ENCODE measurements at regions not wholly inside any gene's neighbourhood (a gene's known extent, or its start where the extent isn't known, plus 50 kb on each side); places are given as distances from the start of the nearest gene placed in this dataset.
A peak's percentile ranks its signal among the peaks of the same experiment; 100 is the strongest.
"Not testable (repeated sequence)": the region's sequence is repeated elsewhere in the genome, so short reads cannot be mapped to it uniquely, and the experiment has no call there.

GRCh38 chr3:67957268-67957667 is 302.9 kb upstream of the SUCLG2 start:
- ATAC-seq (peak; percentile 46), DNase-seq (no peak)

DNA sequence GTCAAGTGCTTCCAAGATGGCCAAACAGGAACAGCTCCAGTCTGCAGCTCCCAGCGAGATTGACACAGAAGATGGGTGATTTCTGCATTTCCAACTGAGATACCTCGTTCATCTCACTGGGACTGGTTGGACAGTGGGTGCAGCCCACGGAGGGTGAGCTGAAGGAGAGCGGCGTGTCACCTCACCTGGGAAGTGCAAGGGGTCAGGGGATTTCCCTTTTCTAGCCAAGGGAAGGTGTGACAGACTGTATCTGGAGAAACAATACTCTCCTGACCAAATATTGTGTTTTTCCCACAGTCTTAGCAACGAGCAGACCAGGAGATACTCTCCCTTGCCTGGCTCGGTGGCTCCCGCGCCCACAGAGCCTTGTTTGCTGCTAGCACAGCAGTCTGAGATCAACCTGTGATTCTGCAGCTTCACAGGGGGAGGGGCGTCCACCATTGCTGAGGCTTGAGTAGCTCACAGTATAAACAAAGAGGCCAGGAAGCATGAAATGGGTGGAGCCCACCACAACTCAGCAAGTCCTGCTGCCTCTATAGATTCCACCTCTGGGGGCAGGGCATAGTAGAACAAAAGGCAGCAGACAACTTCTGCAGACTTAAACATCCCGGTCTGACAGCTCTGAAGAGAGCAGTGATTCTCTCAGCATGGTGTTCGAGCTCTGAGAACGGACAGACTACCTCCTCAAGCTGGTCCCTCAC is 293.5 kb upstream of the SUCLG2 start:
- DNase-seq (peak; percentile 18), ATAC-seq (no peak)

DNA sequence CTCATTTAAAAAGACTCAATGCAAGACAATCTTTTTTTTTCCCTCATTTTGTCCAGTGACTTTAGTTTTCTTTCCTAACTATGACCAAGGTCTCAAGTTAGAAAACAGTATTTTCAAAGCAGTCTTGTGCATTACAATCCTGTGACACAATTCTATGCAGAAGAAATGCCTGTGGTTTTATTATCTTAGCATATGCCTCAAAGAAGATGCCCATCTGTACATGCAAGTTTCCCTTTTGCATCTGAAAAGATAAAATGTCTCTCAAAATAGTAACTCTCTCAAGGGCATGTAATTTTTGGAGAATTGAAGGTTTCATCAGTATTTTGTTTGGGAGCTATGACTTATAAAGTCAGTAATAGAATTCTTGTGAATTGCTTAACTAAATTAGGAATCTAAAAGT is 292.0 kb upstream of the SUCLG2 start:
- DNase-seq = no peak
- ATAC-seq = no peak

DNA sequence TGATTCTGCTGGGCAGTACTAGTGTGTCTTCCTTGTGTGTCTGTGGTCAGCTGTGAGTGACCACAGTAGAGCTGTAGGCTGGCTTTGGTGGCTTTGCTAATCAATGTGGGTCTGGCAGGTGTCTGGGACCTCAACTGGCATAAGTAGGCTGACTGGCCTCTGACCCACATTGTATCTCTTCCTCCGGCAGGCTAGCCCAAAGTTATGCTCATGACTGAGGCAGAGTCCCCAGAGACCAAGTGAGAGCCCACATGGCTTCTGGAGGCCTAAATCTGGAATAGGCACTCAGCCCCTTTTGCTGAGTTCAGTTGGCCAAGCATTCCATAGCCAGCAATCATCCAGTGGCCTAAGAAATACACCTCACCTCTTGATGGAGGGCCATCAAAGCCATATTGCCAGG is 289.1 kb upstream of the SUCLG2 start:
- no peak for DNase-seq
- ATAC-seq = no peak

DNA sequence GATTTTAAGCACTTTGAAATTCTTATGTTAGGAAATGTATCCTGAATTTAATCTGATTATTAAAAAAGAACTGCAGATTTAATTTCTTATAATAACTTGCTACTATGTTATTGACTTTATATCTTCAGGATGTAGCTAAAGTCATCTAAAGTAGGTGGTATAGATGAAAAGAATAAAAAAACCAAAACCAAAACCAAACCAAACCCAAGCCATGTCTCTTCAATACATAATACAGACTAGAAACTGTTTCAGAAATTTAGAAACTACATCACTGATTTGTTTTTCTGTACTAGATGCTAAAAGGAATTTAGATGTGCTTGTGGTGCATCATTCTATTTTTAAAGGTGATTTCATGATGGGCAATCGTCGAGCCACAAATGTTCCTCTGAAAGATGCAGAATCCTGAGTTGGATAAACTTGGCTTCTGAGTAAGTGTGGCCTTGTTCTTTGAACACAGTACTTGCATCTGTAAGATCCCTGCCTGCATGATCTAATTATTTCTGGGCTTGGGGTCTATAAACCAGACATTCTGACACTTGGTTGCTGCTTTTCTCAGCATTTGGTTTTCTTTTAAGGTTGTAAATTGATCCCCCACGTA is 287.1 kb upstream of the SUCLG2 start:
- DNase-seq (no peak), ATAC-seq (no peak)

DNA sequence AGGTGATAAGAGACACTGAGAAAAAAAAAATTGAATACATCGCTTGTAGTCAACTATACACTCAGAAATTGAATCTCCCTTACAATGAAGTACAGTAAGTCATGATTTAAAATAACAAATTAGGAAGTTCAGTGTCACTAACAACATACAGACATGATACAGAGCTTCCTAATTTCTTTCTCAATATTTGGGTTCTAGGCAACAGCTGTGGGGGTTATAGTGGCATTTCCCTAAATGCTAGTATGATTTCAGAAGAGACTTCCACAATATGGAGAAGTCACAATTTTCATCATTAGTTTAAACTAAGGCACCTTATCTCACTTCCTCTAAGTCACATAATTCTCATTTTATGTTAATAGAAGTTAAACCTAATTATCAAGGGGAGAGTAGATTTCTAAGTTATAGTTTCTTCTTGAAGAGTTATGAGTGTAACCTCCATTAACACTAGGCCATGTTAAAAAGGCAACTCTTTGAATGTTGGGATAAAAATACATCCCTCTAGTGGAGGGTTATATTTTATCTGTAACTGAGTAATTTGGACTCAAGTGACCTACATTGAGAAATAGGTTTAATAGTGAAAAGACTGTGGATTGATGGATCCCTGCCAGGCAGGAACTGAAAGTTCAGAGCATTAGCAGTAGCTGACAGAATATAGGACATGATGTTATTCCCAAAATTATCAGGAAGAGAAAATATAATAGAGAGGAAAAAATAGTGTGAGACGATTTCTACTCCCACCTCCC is 286.0 kb upstream of the SUCLG2 start:
- no peak for ATAC-seq
- no peak for DNase-seq

DNA sequence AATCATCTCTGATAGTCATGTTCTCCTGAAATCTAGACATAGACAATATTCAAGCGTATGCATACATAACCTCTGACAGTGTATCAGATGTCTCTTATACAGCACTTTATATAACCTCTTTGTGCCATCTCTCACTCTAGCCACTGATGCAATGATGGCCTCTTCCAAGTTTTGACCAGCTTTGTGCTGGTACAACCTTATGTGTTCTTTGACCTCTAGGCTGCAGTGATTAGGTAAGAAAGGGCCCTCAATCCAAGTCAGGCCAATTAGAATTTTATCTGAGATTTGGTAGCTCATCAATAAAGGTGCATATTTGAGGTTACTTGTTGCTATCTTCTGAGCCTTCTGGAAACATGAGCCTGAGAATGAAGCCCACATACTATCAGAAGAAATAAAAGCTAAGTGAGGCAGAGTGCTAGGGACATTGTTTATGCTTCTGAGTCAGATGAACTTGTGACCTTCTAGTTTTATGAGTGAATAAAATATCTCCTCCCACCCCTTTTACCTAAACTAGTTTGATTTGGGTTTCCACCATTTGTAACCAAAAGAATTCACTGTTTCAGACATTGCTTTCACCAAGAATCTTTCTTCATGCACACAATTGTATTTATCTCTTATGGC is 283.2 kb upstream of the SUCLG2 start:
- DNase-seq (no peak), ATAC-seq (no peak)

- DNase-seq, ATAC-seq: not testable (repeated sequence)
Observed at GRCh38 chr3:67930394-67930793, 276.0 kb upstream of the SUCLG2 start.

GRCh38 chr3:67923796-67924195 is 269.4 kb upstream of the SUCLG2 start:
- ATAC-seq = no peak
- no peak for DNase-seq

DNA sequence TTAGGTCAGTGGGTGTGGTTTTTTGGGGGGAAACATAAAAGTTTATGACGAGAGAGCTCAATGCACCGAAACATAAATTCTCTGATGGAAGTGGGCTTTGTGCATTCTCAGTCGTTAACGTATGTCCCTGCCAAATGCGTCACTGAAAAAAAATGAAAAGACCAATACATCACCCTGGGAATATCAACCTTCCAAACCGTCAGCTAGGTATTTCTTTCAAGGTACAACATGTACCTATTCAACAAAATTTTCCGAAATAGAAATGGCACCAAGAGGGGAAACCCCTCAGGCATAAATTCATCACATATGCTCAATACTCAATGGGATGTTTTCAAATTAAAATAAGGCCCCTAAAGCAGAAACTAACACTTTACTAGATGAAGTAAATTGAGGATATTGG is 266.6 kb upstream of the SUCLG2 start:
- DNase-seq = no peak
- ATAC-seq = no peak

GRCh38 chr3:67920311-67920710 is 265.9 kb upstream of the SUCLG2 start:
- no peak for ATAC-seq
- DNase-seq = no peak

- DNase-seq (no peak), ATAC-seq (no peak)
Observed at GRCh38 chr3:67916353-67916752, 261.9 kb upstream of the SUCLG2 start.

DNA sequence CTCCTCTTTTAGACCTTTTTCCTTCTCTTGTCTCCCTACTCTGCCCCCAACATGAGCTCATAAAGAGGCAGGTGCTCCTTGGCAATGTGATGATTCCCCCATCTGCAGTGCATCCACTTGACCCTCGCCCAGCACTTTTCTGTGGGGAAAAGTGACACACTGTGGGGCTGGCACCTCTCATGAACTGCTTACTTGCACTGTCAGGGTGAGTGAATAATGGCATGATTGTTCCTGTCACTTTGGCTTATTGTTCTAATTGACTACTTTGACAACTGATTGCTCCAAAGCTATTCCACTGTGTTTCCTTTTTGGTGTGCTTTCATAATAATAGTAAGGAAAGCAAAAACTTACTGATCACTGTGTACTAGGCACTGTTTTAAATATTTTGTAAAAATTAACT is 253.3 kb upstream of the SUCLG2 start:
- ATAC-seq = no peak

GRCh38 chr3:67906261-67906660 is 251.8 kb upstream of the SUCLG2 start:
- no peak for ATAC-seq
- no peak for DNase-seq

More for the DNA sequence above, 253.3 kb upstream of the SUCLG2 start:
- DNase-seq = no peak

DNA sequence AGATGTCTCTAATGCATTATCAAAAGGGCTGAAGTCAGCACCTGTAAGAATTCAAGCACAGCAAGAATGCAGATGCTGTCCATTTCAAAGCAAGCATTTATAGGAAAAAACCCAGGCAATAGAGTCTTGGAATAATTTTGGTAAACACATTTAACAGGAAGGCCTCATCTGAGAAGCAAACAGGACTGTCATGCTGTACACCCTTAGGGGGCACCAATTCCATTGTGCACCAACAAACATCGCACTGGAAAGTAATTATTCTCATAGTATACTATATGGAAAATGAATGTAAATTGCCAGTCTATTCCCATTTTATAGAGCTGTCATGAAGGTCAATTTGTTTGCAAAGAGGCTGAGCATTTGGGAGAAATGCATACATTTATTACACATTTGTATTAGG is 247.3 kb upstream of the SUCLG2 start:
- no peak for DNase-seq
- ATAC-seq = no peak

GRCh38 chr3:67898916-67899315 is 244.5 kb upstream of the SUCLG2 start:
- no peak for ATAC-seq

DNA sequence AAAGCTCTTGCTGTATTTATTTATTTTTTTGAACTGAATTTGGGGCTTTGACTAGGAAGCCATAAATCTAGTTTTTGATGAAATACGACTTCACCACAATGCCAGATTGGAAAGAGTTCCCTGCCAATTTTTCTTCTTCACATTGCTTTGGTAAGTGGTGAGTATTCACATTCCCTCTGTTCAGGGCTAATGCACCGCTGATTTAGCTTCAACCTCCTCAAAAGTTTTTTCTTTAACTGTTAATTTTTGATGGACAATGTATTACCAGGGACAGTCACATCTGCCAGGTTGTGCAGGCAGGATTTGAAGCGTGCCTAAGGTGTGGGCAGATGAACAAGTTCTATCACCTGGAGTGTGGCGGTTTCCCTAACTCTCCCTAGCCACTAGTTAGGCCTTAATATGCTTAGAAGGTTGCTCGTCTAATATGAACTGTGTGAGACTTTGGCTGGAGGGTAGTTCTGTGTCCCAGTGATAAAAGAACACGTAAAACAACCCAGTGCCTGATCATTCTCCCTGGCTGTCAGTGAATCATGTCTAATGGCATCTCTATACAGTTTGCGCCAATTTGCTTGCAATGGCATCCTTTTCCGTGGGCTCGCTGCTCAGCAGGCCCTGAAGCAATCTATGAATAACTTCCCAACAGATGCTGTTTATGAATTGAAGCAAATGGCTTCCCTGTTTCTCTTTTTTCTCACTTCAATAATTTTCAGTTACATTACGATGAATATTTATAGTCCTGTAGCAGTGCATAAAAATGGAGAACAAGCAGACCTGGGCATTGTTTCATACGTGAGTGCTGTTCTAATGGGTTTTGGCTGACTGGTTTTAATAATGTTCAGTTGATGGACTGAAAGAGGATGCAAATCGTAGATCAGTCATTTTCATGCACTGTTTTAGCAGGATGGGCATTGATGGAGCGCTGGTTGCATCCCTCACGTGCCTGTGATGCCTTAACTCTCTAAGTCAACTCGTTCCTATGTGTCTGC is 243.2 kb upstream of the SUCLG2 start:
- DNase-seq (no peak), ATAC-seq (no peak)

More at GRCh38 chr3:67898916-67899315, 244.5 kb upstream of the SUCLG2 start:
- DNase-seq = no peak

DNA sequence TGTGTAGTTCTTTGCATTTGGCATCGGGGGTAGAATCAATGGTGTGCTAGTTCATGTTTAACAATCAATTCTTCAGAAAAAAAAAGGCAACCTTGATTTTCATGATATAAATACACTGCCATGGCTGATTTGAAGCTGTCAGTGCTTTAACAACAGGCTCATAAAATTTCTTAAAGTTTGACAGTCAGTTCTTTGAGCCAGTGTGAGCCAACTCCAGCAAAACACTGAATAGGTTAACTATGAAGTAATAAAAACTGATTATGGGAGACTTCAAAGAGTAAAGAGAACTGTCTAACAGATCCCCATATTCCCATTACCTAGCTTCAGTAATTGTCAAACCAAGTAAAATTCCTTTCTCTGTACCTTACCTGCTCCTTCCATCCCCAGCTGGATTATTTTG is 241.7 kb upstream of the SUCLG2 start:
- no peak for ATAC-seq
- DNase-seq = no peak

DNA sequence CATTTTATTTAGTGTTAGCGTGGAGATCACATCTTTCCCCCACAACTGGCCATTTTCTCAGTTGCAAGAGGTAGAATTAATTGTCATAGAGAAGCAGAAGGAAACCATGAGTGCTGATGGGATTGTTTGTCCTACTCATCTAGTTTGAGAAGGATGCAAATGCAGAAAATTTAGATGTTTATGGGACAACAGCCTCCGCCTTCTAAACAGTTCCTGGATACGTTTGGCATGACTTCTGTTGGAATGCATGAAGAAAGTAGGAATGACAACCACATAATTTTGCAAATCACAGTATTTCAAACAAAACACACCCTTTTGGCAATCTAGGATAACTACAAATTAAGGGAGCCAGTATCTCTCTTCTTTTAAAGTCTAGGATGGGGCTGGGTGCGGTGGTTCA is 240.1 kb upstream of the SUCLG2 start:
- ATAC-seq = no peak
- DNase-seq = no peak

GRCh38 chr3:67884345-67884744 is 229.9 kb upstream of the SUCLG2 start:
- DNase-seq (no peak), ATAC-seq (no peak)

- no peak for ATAC-seq
- no peak for DNase-seq
Observed at GRCh38 chr3:67883766-67884165, 229.4 kb upstream of the SUCLG2 start.

GRCh38 chr3:67882981-67883380 is 228.6 kb upstream of the SUCLG2 start:
- no peak for DNase-seq
- ATAC-seq = no peak
